Effector memory CD8-positive, alpha-beta T cell (primary cell): ENCODE measurements at regions not wholly inside any gene's neighbourhood (a gene's known extent, or its start where the extent isn't known, plus 50 kb on each side); places are given as distances from the start of the nearest gene placed in this dataset.

Experiments
- ATAC-seq: fragments of 150-1000 bp; cut with Tn5 transposase; replicated peaks from 2 replicates; pipeline ENCODE4 v1.10.0; 2021; ENCODE audit warnings: mild to moderate bottlenecking, moderate library complexity
- DNase-seq, 3 experiments: peaks; one replicate each; pipeline ENCODE4 v3.0.0; 2021
- H3K27ac Mint-ChIP-seq, 2 donors: one replicate each; pipeline ENCODE4 v1.8.0; 2022; ENCODE audit warnings: mild to moderate bottlenecking in 2 of 2, mixed read lengths in 2 of 2, moderate library complexity in 2 of 2
- H3K27me3 Mint-ChIP-seq, 2 donors: one replicate each; pipeline ENCODE4 v1.8.0; 2022; ENCODE audit warnings: mixed read lengths in 2 of 2
- H3K36me3 Mint-ChIP-seq: one replicate; pipeline ENCODE4 v1.8.0; 2022; ENCODE audit warnings: mild to moderate bottlenecking, moderate library complexity, mixed read lengths; ENCODE audit not compliant: insufficient read depth
- H3K4me1 Mint-ChIP-seq, 2 donors: one replicate each; pipeline ENCODE4 v1.8.0; 2022; ENCODE audit warnings: low read depth in 2 of 2, mixed read lengths in 2 of 2
- H3K4me3 Mint-ChIP-seq, 2 donors: one replicate each; pipeline ENCODE4 v1.8.0; 2022; ENCODE audit warnings: mild to moderate bottlenecking in 2 of 2, mixed read lengths in 2 of 2, moderate library complexity in 2 of 2
- H3K9me3 Mint-ChIP-seq, 2 donors: one replicate each; pipeline ENCODE4 v1.8.0; 2022; ENCODE audit warnings: mixed read lengths in 2 of 2

DNA sequence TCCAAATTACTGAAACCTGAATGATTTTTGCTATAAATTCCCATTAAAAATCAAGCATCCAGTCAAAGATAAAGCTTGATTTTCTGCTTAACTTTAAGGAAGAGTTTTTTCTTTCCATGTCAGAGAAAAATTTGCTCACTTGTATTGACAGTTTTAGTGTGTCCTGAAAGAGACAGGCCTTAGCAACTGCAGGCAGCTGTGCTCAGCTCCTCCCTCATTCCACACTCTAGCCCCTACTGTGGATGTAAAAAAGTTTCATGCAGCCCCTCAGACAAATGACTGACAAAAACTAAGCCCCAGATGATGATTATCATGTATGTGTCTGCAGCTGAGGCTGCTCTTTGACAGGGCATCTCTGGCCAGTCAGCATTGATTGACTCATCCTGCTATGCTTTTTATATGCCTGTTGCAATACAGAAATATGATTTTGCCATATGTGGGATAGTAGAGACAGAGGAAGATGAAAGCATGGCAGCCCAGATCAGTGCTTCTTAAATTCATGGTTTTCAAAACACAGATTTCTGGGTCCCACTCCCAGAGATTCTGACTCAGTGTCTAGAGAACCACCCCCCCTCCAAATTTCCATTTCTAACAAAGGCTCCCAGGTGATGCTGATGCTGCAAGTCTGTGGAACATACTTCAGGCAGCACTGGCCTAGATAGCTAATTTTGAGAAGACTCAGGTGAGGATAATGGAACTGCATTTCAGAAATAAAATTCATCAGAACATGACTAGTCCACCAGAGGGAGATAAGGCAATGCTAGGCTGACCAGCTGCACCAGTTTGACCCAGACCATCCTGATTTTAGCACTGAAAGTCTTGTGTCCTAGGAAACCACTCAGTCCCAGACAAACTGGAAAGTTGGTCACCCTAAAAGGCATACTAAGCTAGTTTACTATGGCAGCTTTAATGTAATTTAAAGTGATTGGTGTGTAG is 298.7 kb upstream of the KCNN2 start:
- no peak for DNase-seq
- no peaks in the 10 kb centered on the region for H3K4me1 Mint-ChIP-seq

DNA sequence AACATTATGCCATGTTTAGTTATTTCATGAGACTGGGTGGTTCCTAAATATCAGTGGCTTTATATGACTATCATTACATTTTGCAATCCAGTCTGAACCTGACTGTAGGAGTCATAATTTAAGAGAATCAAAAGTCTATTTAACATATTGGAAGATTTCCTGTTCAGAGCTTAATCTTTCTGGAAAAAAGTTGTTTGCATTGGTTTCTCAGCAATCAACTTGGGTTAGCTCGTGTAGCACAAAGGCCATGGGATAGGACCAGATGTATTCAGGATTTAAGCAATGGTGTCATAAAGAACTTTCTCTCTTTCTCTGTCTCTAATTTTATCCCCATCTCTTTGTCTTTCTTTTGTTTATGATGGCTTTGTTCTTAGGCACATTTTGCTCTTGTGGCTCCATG is 296.0 kb upstream of the KCNN2 start:
- Mint-ChIP-seq H3K27me3 (no peaks in the 10 kb centered on the region), H3K27ac (no peak overlapping the region), H3K9me3 (peaks cover 2 to 15% of the 10 kb centered on the region in 2 donors), H3K4me3 (no peak overlapping the region), H3K36me3 (no peaks in the 10 kb centered on the region), H3K4me1 (no peaks in the 10 kb centered on the region)
- DNase-seq, result no peak
- ATAC-seq, result no peak

More for the DNA sequence above, 298.7 kb upstream of the KCNN2 start:
- H3K27ac Mint-ChIP-seq, result no peak overlapping the region
- no peaks in the 10 kb centered on the region for H3K27me3 Mint-ChIP-seq
- peaks cover 4 to 8% of the 10 kb centered on the region in 2 donors for H3K9me3 Mint-ChIP-seq
- no peak for ATAC-seq
- H3K36me3 Mint-ChIP-seq, result no peaks in the 10 kb centered on the region
- H3K4me3 Mint-ChIP-seq, result no peak overlapping the region

GRCh38 chr5:114070093-114070722 is 291.7 kb upstream of the KCNN2 start:
- H3K27ac Mint-ChIP-seq, result no peak overlapping the region
- peaks cover 4 to 15% of the 10 kb centered on the region in 2 donors for H3K9me3 Mint-ChIP-seq
- H3K4me1 Mint-ChIP-seq, result no peaks in the 10 kb centered on the region
- no peak for DNase-seq
- no peaks in the 10 kb centered on the region for H3K27me3 Mint-ChIP-seq
- H3K36me3 Mint-ChIP-seq, result no peaks in the 10 kb centered on the region
- ATAC-seq, result no peak
- no peak overlapping the region for H3K4me3 Mint-ChIP-seq

GRCh38 chr5:114089259-114089658 is 272.6 kb upstream of the KCNN2 start:
- no peak overlapping the region for H3K4me3 Mint-ChIP-seq

DNA sequence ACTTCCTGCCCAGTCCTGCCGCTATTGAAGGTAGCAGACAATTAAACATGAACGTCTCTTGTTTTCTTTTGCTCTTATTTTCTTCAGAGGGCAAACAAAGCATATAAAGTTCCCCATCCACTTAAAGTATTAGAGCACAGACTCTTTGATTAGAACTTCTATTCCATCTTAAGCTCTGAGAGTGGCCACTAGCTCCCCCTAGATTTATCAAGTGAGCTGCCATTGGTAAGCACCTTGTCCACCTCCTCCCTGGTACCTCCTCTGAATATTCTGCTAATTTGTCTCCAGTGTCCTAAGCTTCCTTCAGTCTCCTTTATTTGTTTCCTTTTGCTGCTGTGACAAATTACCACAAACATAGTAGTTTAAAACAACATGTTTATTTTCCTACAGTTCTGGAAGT is 264.3 kb upstream of the KCNN2 start:
- DNase-seq, result no peak
- no peak overlapping the region for H3K4me3 Mint-ChIP-seq
- H3K4me1 Mint-ChIP-seq, result no peaks in the 10 kb centered on the region
- no peak overlapping the region for H3K27ac Mint-ChIP-seq
- H3K9me3 Mint-ChIP-seq, result peaks cover 7 to 19% of the 10 kb centered on the region in 2 donors
- H3K36me3 Mint-ChIP-seq, result no peaks in the 10 kb centered on the region
- ATAC-seq, result no peak
- H3K27me3 Mint-ChIP-seq, result no peaks in the 10 kb centered on the region

More at GRCh38 chr5:114089259-114089658, 272.6 kb upstream of the KCNN2 start:
- no peak overlapping the region for H3K27ac Mint-ChIP-seq
- ATAC-seq (no peak), DNase-seq (no peak)
- no peaks in the 10 kb centered on the region for H3K27me3 Mint-ChIP-seq
- H3K9me3 Mint-ChIP-seq, result peaks cover 9 to 14% of the 10 kb centered on the region in 2 donors
- H3K36me3 Mint-ChIP-seq, result no peaks in the 10 kb centered on the region
- H3K4me1 Mint-ChIP-seq, result no peaks in the 10 kb centered on the region

GRCh38 chr5:114099161-114099560 is 262.7 kb upstream of the KCNN2 start:
- Mint-ChIP-seq H3K27ac (no peak overlapping the region), H3K9me3 (peaks cover 8 to 9% of the 10 kb centered on the region in 2 donors), H3K36me3 (no peaks in the 10 kb centered on the region), H3K27me3 (no peaks in the 10 kb centered on the region), H3K4me3 (no peak overlapping the region), H3K4me1 (no peaks in the 10 kb centered on the region)
- ATAC-seq (no peak), DNase-seq (no peak)

- DNase-seq (no peak), ATAC-seq (no peak)
- Mint-ChIP-seq H3K4me1 (no peaks in the 10 kb centered on the region), H3K27ac (no peak overlapping the region), H3K27me3 (no peaks in the 10 kb centered on the region), H3K4me3 (no peak overlapping the region), H3K9me3 (peaks cover 6 to 9% of the 10 kb centered on the region in 2 donors), H3K36me3 (no peaks in the 10 kb centered on the region)
These were observed 260.7 kb upstream of the KCNN2 start for GRCh38 chr5:114101153-114101552.

GRCh38 chr5:114113604-114114003 is 248.3 kb upstream of the KCNN2 start:
- Mint-ChIP-seq H3K27ac (no peak overlapping the region), H3K9me3 (peaks cover 3 to 6% of the 10 kb centered on the region in 2 donors), H3K27me3 (no peaks in the 10 kb centered on the region), H3K4me1 (no peaks in the 10 kb centered on the region), H3K4me3 (no peak overlapping the region), H3K36me3 (no peaks in the 10 kb centered on the region)
- DNase-seq (no peak), ATAC-seq (no peak)

- Mint-ChIP-seq H3K9me3 (peaks cover 6% of the 10 kb centered on the region in 2 donors), H3K36me3 (no peaks in the 10 kb centered on the region), H3K27me3 (no peaks in the 10 kb centered on the region), H3K4me1 (no peaks in the 10 kb centered on the region), H3K27ac (no peak overlapping the region), H3K4me3 (no peak overlapping the region)
- no peak for ATAC-seq
- no peak for DNase-seq
These were observed 244.9 kb upstream of the KCNN2 start for GRCh38 chr5:114116981-114117380.

GRCh38 chr5:114118511-114118910 is 243.4 kb upstream of the KCNN2 start:
- Mint-ChIP-seq H3K36me3 (no peaks in the 10 kb centered on the region), H3K27me3 (no peaks in the 10 kb centered on the region), H3K4me3 (no peak overlapping the region), H3K4me1 (no peaks in the 10 kb centered on the region), H3K9me3 (peaks cover 6 to 7% of the 10 kb centered on the region in 2 donors), H3K27ac (no peak overlapping the region)
- ATAC-seq (no peak), DNase-seq (no peak)

DNA sequence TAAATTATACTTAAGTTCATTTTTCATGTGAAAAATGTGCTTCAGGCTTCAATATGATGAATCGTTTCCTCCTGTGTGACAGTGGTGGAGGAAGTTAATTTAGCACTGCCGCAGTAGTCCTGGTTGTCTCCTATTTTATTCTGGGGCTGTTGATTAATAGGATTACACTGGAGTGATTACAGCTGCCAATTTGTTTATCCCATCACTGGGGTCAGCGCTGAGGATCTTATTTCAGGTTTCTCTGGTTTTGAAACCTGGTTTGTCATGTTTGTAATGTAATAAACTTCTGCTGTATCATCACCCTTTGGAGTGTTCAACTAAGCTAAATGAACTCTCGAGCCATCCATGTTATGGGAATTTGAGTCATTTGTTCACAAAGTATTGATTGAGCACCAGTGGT is 241.7 kb upstream of the KCNN2 start:
- no peak for DNase-seq
- peaks cover 6 to 7% of the 10 kb centered on the region in 2 donors for H3K9me3 Mint-ChIP-seq
- H3K27me3 Mint-ChIP-seq, result no peaks in the 10 kb centered on the region
- H3K36me3 Mint-ChIP-seq, result no peaks in the 10 kb centered on the region
- H3K4me3 Mint-ChIP-seq, result no peak overlapping the region
- H3K27ac Mint-ChIP-seq, result no peak overlapping the region
- ATAC-seq, result no peak
- no peaks in the 10 kb centered on the region for H3K4me1 Mint-ChIP-seq

DNA sequence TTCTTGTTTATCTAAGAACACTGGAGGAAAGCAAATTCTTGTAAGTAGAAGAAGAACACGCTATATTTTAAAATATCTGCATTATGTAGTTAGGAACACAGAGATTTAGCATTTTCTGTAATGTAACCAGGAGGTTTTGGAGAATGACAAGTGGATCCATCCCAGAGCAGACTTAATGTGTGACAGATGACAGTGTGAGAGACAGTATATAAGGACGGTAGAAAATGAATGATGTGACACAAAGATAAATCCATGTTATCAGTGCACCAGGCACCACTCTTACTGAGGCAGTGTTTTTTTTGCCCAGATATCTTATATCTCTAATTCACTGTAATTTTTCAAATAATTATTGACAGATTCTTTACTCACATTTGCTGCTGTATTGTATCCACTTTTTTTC is 239.0 kb upstream of the KCNN2 start:
- no peaks in the 10 kb centered on the region for H3K36me3 Mint-ChIP-seq
- H3K4me1 Mint-ChIP-seq, result no peaks in the 10 kb centered on the region
- ATAC-seq, result no peak
- H3K9me3 Mint-ChIP-seq, result peaks cover 0 to 6% of the 10 kb centered on the region in 2 donors
- H3K4me3 Mint-ChIP-seq, result no peak overlapping the region
- no peak for DNase-seq
- H3K27ac Mint-ChIP-seq, result no peak overlapping the region
- H3K27me3 Mint-ChIP-seq, result no peaks in the 10 kb centered on the region

DNA sequence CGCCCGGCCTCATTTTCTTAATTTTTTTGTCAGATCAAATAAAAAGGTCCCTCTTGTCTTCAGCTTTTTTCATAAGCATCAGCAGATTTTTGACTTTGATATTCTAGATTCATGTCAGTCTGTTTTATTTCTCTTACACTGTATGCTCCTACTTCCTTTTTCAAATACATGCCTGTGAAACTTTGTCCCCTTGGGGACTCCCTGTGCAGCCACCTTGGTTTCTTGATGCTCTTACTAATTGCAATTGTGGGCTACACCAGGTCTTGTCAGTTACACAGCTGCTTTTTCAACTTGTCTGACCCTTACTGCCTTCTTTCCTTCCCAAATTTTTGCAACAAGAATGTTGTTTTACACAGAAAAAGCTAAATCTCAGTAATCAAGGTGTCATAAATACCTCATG is 238.2 kb upstream of the KCNN2 start:
- no peaks in the 10 kb centered on the region for H3K4me1 Mint-ChIP-seq
- ATAC-seq (no peak), DNase-seq (no peak)
- H3K9me3 Mint-ChIP-seq, result peaks cover 0 to 9% of the 10 kb centered on the region in 2 donors
- H3K4me3 Mint-ChIP-seq, result no peak overlapping the region
- H3K27ac Mint-ChIP-seq, result no peak overlapping the region
- no peaks in the 10 kb centered on the region for H3K27me3 Mint-ChIP-seq
- H3K36me3 Mint-ChIP-seq, result no peaks in the 10 kb centered on the region

GRCh38 chr5:114146398-114146797 is 215.5 kb upstream of the KCNN2 start:
- H3K27me3 Mint-ChIP-seq, result no peaks in the 10 kb centered on the region
- no peak for ATAC-seq
- no peak overlapping the region for H3K4me3 Mint-ChIP-seq
- H3K4me1 Mint-ChIP-seq, result no peaks in the 10 kb centered on the region
- H3K9me3 Mint-ChIP-seq, result peaks cover 16 to 26% of the 10 kb centered on the region in 2 donors
- DNase-seq, result no peak
- no peak overlapping the region for H3K27ac Mint-ChIP-seq
- no peaks in the 10 kb centered on the region for H3K36me3 Mint-ChIP-seq
